Suprapubic skin (tissue), 3 donors: ENCODE measurements at regions not wholly inside any gene's neighbourhood (a gene's known extent, or its start where the extent isn't known, plus 50 kb on each side); places are given as distances from the start of the nearest gene placed in this dataset.

Experiments used
- CTCF ChIP-seq, 2 donors: fragments of 200-600 bp in 1 of 2; fragments of 450-650 bp in 1 of 2; sonication (generic) in 1 of 2; IDR thresholded peaks; one replicate each; pipeline ENCODE4 v1.5.1; 2016 to 2019; ENCODE audit warnings: antibody characterized with exemption in 2 of 2, mild to moderate bottlenecking in 1 of 2, moderate library complexity in 1 of 2
- EP300 ChIP-seq: sonication (generic); formaldehyde crosslinking; IDR thresholded peaks from one replicate; pipeline ENCODE4 v1.6.1; 2017; ENCODE audit warnings: antibody characterized with exemption

- TF ChIP-seq CTCF (IDR thresholded peaks at IDR 0.05) (no peak), EP300 (no peak)
These were observed 248.3 kb upstream of the KLF3 start for GRCh38 chr4:38415682-38416081.
